Anterior cingulate cortex (tissue), 58 donors: ENCODE measurements at regions not wholly inside any gene's neighbourhood (a gene's known extent, or its start where the extent isn't known, plus 50 kb on each side); places are given as distances from the start of the nearest gene placed in this dataset.
"Not testable (repeated sequence)": the region's sequence is repeated elsewhere in the genome, so short reads cannot be mapped to it uniquely, and the experiment has no call there.

Experiments used
- DNase-seq, 58 donors: peaks; one replicate each; lab custom pipeline; 2025; lab: John Stamatoyannopoulos, UW

- DNase-seq, result not testable (repeated sequence)
These were observed 116.7 kb upstream of the ZNF516 start for GRCh38 chr18:76611750-76612045.

GRCh38 chr18:76610933-76611749 lies 116.1 kb upstream of the ZNF516 start:
- peak in 7 of 58 donors; percentile 6 to 34 (median 29) for DNase-seq

DNA sequence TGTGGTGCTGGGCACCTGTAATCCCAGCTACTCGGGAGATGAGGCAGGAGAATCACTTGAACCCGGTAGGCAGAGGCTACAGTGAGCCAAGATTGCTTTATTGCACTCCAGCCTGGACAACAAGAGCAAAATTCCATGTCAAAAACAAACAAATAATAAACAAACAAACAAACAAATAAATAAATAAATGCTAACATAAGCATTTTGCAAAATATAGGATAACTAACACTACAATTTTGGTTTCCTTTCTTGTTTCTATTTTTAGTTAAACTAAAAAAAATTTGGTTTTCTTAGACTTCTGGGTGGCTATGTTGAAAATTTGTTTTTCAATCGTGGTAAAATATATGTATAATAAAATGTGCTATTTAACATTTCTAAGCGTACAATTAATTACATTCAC lies 115.0 kb upstream of the ZNF516 start:
- DNase-seq, result no peak

DNA sequence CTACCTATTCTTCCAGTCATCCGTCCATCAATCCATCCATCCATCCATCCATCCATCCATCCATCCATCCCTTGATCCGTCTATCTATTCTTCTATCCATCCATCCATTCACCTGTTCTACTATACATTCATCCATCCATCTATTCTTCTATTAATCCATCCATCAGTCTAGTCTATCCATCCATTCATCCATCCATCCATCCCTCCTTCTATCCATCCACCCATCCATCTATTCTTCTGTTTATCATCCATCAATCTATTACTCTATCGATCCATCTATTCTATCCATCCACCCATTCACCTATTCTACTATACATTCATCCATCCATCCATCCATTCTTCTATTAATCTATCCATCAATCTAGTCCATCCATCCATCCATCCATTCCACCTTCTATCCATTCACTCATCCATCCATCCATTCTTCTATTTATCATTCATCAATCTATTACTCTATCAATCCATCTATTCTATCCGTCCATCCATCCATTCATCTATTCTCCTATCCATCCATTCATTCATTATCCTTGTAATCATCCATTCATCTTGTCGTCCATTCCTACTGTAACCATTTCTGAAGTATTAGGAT lies 110.4 kb upstream of the ZNF516 start:
- DNase-seq, result no peak

DNA sequence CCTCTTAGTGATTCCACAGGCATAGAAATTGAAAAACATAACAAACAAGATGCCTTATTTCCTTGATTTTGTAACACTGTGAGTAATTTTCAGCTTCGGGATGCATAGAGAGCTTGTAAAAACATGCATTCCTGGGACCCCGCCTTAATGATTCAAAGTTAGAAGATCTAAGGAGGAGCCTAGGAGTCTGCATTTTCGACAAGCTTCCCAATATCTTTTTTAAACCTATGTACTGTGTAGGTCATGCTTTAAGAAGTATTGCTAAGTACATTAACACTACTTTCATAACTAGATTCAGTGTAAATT lies 109.8 kb upstream of the ZNF516 start:
- no peak for DNase-seq

GRCh38 chr18:76604108-76604934 lies 109.3 kb upstream of the ZNF516 start:
- no peak for DNase-seq

- no peak for DNase-seq
These were observed 107.1 kb upstream of the ZNF516 start for GRCh38 chr18:76602191-76602590.

DNA sequence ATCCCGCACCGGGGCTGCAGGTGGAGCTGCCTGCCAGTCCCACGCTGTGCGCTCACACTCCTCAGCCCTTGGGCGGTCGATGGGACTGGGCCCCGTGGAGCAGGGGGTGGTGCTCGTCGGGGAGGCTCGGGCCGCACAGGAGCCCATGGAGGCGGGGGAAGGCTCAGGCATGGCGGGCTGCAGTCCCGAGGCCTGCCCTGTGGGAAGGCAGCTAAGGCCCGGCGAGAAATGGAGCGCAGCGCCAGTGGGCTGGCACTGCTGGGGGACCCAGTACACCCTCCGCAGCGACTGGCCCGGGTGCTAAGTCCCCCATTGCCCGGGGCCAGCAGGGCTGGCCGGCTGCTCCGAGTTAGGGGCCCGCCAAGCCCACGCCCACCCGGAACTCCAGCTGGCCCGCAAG lies 105.0 kb upstream of the ZNF516 start:
- not testable (repeated sequence) for DNase-seq

DNA sequence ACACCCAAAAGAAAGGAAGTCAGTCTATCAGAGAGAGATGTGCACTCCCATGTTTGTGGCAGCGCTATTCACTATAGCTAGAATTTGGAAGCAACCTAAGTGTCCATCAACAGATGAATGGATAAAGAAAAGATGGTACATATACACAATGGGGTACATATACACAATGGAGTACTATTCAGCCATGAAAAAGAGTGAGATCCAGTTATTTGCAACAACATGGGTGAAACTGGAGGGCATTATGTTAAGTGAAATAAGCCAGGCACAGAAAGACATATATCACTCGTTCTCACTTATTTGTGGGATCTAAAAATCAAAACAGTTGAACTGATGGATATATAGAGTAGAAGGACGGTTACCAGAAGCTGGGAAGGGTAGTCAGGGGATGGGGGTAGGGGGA lies 99.9 kb upstream of the ZNF516 start:
- DNase-seq, result no peak

DNA sequence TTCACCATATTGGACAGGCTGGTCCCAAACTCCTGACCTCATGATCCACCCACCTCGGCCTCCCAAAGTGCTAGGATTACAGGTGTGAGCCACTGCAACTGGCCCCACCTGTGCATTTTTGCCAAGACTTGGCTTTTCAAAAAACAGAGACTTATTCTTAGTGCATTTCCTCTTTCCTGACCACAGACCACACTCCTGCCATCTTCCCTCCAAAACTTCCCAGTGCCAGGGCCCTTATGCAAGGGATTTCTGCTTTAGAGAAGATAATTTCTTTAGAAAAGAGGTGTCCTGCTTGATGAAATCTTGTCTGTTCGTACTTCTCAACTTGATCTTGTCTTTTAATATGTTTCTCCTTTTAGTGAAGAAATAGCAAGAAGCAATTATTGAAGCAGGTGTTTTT lies 98.8 kb upstream of the ZNF516 start:
- DNase-seq, result no peak

DNA sequence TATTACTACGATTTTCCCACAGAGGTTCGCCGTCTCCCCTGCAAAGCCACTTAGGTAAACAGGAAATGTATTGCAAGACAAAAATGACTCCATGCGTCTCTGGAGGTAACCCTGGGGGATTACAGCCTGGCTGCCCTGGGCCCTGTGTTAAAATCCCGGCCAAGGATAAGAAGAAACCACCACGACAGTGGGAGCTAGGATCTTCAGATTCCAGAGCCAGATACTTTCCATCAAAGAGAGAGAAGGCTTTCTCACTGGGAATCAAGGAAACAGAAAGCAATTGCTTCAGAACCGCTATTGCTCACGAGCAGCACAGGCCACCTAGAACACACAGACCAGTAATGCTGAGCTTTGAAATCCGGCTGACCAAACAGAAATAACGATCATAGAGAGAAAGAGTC lies 97.9 kb upstream of the ZNF516 start:
- DNase-seq, result no peak

DNA sequence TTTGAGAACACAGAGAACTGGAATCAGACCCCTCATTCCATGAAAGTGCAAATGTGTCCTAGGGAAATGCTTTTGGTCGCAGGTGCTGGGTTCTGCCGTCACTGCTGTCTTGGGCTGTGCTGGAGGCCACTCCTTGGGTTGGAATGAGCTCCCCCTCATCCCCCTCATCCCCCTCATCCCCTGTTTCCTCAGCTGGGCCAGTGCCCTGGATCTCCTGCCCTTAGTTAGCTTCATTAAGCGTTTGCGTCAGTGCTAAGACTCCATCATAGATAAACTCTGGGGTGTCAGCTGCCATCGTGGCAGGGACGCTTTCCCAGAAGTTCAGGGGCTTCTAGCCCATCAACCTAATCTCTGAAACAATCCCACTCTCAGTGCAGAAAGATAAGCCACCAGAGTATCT lies 97.1 kb upstream of the ZNF516 start:
- no peak for DNase-seq

GRCh38 chr18:76589866-76590265 lies 94.8 kb upstream of the ZNF516 start:
- no peak for DNase-seq

DNA sequence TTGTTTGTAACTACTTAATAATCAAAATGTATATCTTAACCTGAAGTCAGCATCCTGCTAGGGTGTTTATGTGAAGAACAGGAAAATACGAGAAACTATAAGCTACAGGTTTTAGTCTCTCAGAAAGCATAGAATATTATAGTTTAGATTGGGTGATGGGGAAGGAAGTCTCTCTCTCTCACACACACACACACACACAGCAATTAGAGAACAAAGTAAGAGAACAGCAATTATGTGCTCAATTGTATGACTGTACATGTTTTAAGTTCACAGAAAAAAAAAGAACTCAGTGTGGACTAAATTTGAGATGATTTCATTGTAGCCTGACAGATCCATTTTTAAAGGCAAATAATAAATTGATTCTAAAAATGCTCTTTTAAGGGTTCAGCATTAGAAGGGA lies 94.3 kb upstream of the ZNF516 start:
- no peak for DNase-seq

DNA sequence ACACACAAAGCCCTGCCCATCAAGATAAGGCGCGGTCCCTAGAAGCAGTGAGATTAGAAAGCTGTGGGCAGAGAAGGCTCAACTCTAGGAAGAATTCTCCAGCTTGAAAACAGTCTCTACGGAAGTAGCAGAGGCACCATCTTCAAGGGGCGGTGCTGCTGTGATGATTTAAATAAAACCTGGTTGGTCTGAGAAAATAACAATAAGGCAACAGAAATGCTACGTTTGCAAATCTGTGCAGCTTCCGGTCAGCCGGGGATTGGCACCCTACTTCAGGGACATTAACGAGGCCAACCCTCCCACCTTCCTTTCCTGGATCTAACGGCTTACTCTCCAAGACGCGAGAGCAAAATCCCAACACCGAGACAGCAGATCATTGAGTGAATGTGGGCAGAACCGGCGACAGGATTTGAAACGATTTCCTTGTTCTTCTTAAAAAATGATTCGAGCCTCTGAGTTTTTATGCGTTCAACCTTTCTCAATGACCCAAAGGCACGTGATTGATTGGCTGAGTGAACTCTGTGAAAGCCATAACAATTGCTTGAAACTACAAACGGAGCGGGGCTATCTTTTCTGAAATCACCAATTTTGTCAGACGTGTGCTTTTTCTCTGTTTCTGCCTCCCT lies 93.7 kb upstream of the ZNF516 start:
- DNase-seq, result no peak

DNA sequence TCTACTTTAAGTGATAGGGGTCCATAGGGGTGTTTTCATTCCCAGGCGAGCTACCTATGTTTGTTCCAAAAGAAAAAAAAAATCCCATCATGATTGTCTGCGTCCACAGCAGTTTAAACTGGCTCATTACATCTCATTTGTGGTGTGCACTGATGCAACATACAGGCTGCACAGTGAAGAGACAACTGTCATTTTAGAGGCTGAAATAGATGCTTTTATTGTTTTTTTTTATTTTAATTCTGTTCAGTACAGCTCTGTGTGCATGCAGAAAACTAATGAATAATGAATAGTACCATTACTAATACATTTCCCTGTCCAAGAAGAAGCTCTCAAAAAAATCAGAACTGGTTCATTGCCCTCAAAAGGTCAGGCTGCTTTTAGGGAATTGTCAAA lies 92.8 kb upstream of the ZNF516 start:
- no peak for DNase-seq

- no peak for DNase-seq
These were observed 92.3 kb upstream of the ZNF516 start for GRCh38 chr18:76587147-76587878.

DNA sequence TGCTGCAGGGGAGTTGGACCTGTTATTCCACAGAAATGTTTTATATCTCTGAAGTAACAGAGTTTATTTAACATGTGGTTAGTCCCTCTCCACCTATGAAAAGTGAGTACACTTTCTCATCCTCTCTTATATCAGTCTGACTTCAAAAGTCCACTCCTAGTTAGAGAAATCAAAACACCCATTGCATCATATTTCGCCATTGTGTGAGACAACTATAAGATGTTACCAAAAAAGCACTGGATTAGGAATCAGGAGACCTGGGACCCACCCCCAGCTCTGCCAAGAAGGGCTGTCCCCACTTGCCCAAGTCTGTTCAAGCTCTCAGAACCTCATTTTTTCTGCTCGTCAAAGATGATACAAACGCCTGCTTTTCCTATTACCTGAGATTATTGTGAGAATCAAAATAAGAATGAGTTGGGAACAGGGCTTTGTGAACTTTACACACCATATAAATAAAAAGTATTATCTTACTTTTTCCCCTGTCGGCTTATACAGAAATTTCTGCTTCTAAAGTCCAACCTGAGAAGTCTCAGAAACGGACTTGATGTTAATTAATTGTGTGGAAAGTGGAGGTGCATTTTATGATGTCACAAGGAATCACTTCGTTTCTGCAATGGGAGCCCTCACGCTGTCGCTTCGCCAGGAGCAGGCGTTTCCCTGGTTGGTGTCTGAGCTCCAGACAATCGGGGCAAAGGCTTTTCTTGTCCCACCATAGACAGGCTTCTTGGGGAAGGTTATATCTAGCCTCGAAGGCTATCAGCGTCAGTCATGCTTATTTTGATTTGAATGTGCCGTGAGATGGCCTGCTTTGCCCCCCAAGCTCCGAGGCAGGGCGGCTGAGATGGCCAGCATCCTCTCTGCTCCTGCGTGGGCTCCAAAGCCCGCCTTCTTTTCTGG lies 89.6 kb upstream of the ZNF516 start:
- DNase-seq, result no peak

DNA sequence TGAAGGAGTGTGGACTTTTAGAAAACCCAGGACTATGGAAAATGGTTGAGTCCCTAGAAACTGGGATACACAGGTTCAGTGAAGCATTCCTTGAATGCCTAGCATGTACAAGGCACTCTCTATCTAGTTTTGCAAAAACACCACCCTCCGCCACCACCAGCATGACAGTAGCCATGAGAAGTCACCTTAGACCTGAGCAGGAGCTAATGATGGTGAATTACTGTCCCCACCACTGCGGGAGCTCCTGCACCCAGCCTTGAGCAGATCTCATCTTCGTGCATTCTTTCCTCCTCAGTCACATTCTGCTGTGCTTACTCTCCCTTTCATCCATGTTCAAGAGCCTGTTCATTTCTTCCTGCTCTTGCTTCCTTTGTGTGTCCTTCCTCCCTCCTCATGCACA lies 86.2 kb upstream of the ZNF516 start:
- no peak for DNase-seq
